Cardiac muscle cell (in vitro differentiated cells and primary cell): ENCODE measurements at regions not wholly inside any gene's neighbourhood (a gene's known extent, or its start where the extent isn't known, plus 50 kb on each side); places are given as distances from the start of the nearest gene placed in this dataset.

Experiments
- DNase-seq, 2 donors: peaks; one replicate each; pipeline versions ENCODE4 v3.0.0 to v3.0.0-alpha.2; 2010 to 2017; ENCODE audit warnings: low read depth in 1 of 2, low spot score in 1 of 2
- H3K27ac ChIP-seq: fragments of 200-600 bp; sonication (generic); 2 replicates; pipeline ENCODE4 v1.5.1; 2016
- H3K27me3 ChIP-seq: fragments of 200-600 bp; sonication (generic); 2 replicates; pipeline ENCODE4 v1.6.0; 2016; ENCODE audit warnings: control low read depth
- H3K36me3 ChIP-seq: fragments of 200-600 bp; sonication (generic); 2 replicates; pipeline ENCODE4 v1.5.1; 2016; ENCODE audit warnings: control low read depth
- H3K4me1 ChIP-seq: fragments of 200-600 bp; sonication (generic); 2 replicates; pipeline ENCODE4 v1.8.1; 2017; ENCODE audit warnings: low read depth, mild to moderate bottlenecking, mixed run types
- H3K4me3 ChIP-seq: fragments of 200-600 bp; sonication (generic); 2 replicates; pipeline ENCODE4 v1.5.1; 2016; ENCODE audit warnings: mild to moderate bottlenecking
- H3K9me3 ChIP-seq: fragments of 200-600 bp; sonication (generic); 2 replicates; pipeline ENCODE4 v1.5.1; 2017; ENCODE audit warnings: low read depth, mild to moderate bottlenecking, control low read depth
- TF ChIP-seq, protein P1 (sequence below): IDR thresholded peaks from 2 replicates; pipeline ENCODE4 v1.5.1; 2012; ENCODE audit warnings: low read depth, mild to moderate bottlenecking, low read length

DNA sequence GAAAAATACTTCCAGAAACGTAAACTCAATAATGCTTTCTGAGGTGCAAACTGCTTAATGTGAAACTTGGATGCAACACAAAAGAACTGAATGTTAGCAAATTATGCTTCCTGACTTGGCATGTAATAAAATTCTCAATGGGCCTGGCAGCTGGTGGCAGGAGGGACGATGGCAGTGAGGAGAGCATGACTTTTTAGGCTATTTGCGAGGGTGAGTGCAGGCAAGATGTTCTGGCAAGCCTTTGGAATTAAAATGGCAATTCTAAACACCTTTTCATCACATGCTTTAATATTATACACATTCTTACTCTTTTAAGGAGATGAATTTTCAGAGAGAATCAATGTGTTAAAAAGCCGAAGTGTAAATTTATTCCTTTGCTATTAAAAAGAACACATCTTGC lies 224.8 kb upstream of the CDH4 start:
- Histone ChIP-seq H3K4me3 (no peak overlapping the region), H3K9me3 (no peaks in the 10 kb centered on the region), H3K27ac (no peak overlapping the region), H3K4me1 (no peaks in the 10 kb centered on the region), H3K27me3 (no peaks in the 10 kb centered on the region), H3K36me3 (no peaks in the 10 kb centered on the region)
- TF ChIP-seq, protein P1, sequence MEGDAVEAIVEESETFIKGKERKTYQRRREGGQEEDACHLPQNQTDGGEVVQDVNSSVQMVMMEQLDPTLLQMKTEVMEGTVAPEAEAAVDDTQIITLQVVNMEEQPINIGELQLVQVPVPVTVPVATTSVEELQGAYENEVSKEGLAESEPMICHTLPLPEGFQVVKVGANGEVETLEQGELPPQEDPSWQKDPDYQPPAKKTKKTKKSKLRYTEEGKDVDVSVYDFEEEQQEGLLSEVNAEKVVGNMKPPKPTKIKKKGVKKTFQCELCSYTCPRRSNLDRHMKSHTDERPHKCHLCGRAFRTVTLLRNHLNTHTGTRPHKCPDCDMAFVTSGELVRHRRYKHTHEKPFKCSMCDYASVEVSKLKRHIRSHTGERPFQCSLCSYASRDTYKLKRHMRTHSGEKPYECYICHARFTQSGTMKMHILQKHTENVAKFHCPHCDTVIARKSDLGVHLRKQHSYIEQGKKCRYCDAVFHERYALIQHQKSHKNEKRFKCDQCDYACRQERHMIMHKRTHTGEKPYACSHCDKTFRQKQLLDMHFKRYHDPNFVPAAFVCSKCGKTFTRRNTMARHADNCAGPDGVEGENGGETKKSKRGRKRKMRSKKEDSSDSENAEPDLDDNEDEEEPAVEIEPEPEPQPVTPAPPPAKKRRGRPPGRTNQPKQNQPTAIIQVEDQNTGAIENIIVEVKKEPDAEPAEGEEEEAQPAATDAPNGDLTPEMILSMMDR: no peak
- DNase-seq: no peak

DNA sequence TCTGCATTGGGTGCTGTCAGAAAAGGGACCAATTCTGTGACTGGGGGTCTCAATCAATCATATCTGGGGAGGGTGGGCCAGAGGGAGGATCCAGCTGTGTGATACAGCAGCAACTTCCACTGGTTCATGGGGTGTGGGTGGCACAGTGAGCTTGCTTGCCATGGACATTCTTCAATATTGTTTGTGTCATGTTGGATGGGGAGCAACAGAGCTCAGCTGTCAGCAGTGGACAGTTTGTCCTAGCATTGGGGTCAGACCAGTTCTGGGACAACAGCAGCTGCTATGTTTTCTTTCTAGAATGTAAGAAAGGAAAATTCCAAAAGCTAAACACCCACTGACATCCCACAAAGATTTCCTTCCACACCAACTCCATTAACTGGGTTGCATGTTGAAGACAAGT lies 221.9 kb upstream of the CDH4 start:
- H3K36me3 ChIP-seq: no peaks in the 10 kb centered on the region
- TF ChIP-seq, protein P1: no peak
- no peaks in the 10 kb centered on the region for H3K27me3 ChIP-seq
- no peaks in the 10 kb centered on the region for H3K9me3 ChIP-seq
- no peak for DNase-seq
- H3K4me1 ChIP-seq: no peaks in the 10 kb centered on the region
- H3K27ac ChIP-seq: no peak overlapping the region
- no peak overlapping the region for H3K4me3 ChIP-seq

DNA sequence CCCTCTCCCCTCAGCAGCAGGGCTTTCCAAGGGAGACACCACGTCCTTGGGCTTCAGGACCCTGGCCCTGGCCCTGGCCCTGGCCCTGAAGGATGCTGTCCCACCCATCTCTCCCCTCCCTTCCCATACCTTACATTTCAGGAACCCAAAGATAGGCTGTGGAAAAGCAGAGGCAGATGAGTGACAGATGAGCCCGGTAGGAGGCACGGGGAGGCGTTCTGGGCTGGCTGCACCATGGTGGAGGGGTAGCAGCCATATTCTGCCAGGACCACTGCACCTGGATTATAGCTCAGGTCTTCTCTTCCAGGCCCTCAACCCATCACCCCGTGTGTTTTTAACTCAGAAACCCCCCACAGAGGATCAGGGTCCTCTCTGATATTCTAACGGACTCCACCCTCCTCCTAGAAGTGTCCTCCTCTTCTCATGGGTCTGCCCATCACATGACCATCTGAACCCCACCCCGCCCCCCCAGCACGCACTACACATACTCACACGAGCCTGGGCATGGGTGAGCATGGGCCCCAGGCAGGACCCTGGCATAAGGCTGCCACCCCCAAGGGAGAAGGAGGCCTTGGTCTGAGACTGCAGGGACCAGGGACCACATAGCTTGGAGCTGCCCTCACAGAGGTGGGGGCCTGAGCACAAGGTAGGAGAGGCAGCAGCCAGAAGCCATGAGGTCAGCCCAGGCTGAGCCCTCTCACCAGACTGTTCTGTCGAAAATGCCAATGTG lies 220.8 kb upstream of the CDH4 start:
- H3K27me3 ChIP-seq: no peaks in the 10 kb centered on the region
- H3K9me3 ChIP-seq: no peaks in the 10 kb centered on the region
- no peak for DNase-seq
- H3K4me1 ChIP-seq: no peaks in the 10 kb centered on the region
- TF ChIP-seq, protein P1: no peak
- no peaks in the 10 kb centered on the region for H3K36me3 ChIP-seq
- no peak overlapping the region for H3K27ac ChIP-seq
- no peak overlapping the region for H3K4me3 ChIP-seq

DNA sequence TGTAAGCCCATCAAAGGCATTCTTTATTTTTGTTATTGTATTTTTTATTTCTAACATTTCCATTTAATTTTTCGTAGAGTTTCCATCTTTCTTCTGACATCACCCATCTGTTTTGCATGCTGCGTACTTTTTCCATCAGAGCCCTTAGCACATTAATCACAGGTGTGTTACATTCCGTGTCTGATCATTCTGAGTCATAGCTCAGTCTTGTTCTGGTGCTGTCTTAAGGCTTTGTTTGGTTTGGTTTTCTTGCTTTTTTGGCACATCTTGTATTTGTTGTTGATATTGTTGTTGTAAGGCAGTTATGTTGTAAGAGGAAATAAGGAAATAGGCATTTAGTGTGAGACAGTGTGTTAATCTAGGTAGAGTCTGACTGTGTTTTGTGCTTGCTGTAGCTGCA lies 214.6 kb upstream of the CDH4 start:
- no peaks in the 10 kb centered on the region for H3K36me3 ChIP-seq
- no peak for DNase-seq
- H3K27ac ChIP-seq: no peak overlapping the region
- no peaks in the 10 kb centered on the region for H3K4me1 ChIP-seq
- H3K9me3 ChIP-seq: no peaks in the 10 kb centered on the region
- TF ChIP-seq, protein P1: no peak
- no peak overlapping the region for H3K4me3 ChIP-seq
- no peaks in the 10 kb centered on the region for H3K27me3 ChIP-seq

DNA sequence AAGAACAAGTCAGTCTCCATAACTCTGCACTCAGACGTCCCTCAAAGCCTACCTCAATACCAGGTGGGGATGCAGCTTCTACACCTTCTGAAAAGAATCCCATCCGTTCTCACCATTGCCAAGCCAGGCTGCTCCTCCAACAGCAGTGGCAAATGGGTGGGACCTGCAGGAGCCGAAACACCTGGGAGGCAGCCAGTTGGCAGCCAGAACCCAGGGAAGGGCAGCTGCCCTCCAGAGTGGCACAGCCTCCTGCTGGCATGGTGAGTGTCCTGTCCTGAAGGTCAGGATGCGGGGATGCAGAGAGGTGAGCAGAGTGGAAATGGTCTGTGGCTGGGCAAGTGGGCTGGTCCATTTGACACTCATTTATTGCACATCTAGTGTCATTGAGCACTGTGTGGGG lies 210.6 kb upstream of the CDH4 start:
- no peaks in the 10 kb centered on the region for H3K36me3 ChIP-seq
- H3K4me3 ChIP-seq: no peak overlapping the region
- H3K27ac ChIP-seq: no peak overlapping the region
- H3K9me3 ChIP-seq: no peaks in the 10 kb centered on the region
- TF ChIP-seq, protein P1: no peak
- no peaks in the 10 kb centered on the region for H3K27me3 ChIP-seq
- no peak for DNase-seq
- no peaks in the 10 kb centered on the region for H3K4me1 ChIP-seq
